ENCODE measurements at regions not wholly inside any gene's neighbourhood (a gene's known extent, or its start where the extent isn't known, plus 50 kb on each side); places are given as distances from the start of the nearest gene placed in this dataset.

- Mint-ChIP-seq H3K4me1 (no peaks in the 10 kb centered on the region), H3K27me3 (no peaks in the 10 kb centered on the region), H3K4me3 (no peak overlapping the region)
These were observed 1815.0 kb downstream of the MRPL39 start for GRCh38 chr21:23792300-23792699.

GRCh38 chr21:23789864-23790263 lies 1817.4 kb downstream of the MRPL39 start:
- Mint-ChIP-seq H3K4me1 (no peaks in the 10 kb centered on the region), H3K27ac (no peak overlapping the region)

More at GRCh38 chr21:23792300-23792699, 1815.0 kb downstream of the MRPL39 start:
- no peak for ATAC-seq (replicated peaks)
- H3K9me3 Mint-ChIP-seq, result no peaks in the 10 kb centered on the region
- H3K27ac Mint-ChIP-seq, result no peak overlapping the region
- no peaks in the 10 kb centered on the region for H3K36me3 Mint-ChIP-seq (ENCODE audit: low read depth)

GRCh38 chr21:23780326-23780725 lies 1827.0 kb downstream of the MRPL39 start:
- Mint-ChIP-seq H3K4me3 (no peak overlapping the region), H3K9me3 (no peaks in the 10 kb centered on the region), H3K27me3 (no peaks in the 10 kb centered on the region), H3K4me1 (no peaks in the 10 kb centered on the region), H3K36me3 (ENCODE audit: low read depth) (no peaks in the 10 kb centered on the region), H3K27ac (no peak overlapping the region)
- ATAC-seq (replicated peaks), result no peak

More at GRCh38 chr21:23789864-23790263, 1817.4 kb downstream of the MRPL39 start:
- no peak for ATAC-seq (replicated peaks)
- no peaks in the 10 kb centered on the region for H3K9me3 Mint-ChIP-seq
- H3K27me3 Mint-ChIP-seq, result no peaks in the 10 kb centered on the region
- H3K4me3 Mint-ChIP-seq, result no peak overlapping the region
- H3K36me3 Mint-ChIP-seq (ENCODE audit: low read depth), result no peaks in the 10 kb centered on the region

- Mint-ChIP-seq H3K36me3 (ENCODE audit: low read depth) (no peaks in the 10 kb centered on the region), H3K9me3 (peaks cover 6% of the 10 kb centered on the region), H3K27me3 (no peaks in the 10 kb centered on the region), H3K4me1 (no peaks in the 10 kb centered on the region), H3K4me3 (no peak overlapping the region), H3K27ac (no peak overlapping the region)
- no peak for ATAC-seq (replicated peaks)
These were observed 1863.5 kb downstream of the MRPL39 start for GRCh38 chr21:23743821-23744220.

- ATAC-seq (replicated peaks), result no peak
- no peaks in the 10 kb centered on the region for H3K36me3 Mint-ChIP-seq (ENCODE audit: low read depth)
These were observed 1866.8 kb downstream of the MRPL39 start for GRCh38 chr21:23740463-23740862.

GRCh38 chr21:23732776-23733175 lies 1874.5 kb downstream of the MRPL39 start:
- H3K27me3 Mint-ChIP-seq, result no peaks in the 10 kb centered on the region
- H3K27ac Mint-ChIP-seq, result no peak overlapping the region
- H3K4me1 Mint-ChIP-seq, result no peaks in the 10 kb centered on the region
- no peaks in the 10 kb centered on the region for H3K36me3 Mint-ChIP-seq (ENCODE audit: low read depth)
- no peak for ATAC-seq (replicated peaks)
- no peak overlapping the region for H3K4me3 Mint-ChIP-seq
- H3K9me3 Mint-ChIP-seq, result no peaks in the 10 kb centered on the region

More at GRCh38 chr21:23740463-23740862, 1866.8 kb downstream of the MRPL39 start:
- H3K27ac Mint-ChIP-seq, result no peak overlapping the region
- H3K9me3 Mint-ChIP-seq, result no peaks in the 10 kb centered on the region
- no peaks in the 10 kb centered on the region for H3K27me3 Mint-ChIP-seq
- no peak overlapping the region for H3K4me3 Mint-ChIP-seq
- H3K4me1 Mint-ChIP-seq, result no peaks in the 10 kb centered on the region

- H3K27me3 Mint-ChIP-seq, result no peaks in the 10 kb centered on the region
- no peak for ATAC-seq (replicated peaks)
- peaks cover 3% of the 10 kb centered on the region for H3K9me3 Mint-ChIP-seq
- no peak overlapping the region for H3K4me3 Mint-ChIP-seq
- H3K27ac Mint-ChIP-seq, result no peak overlapping the region
- no peaks in the 10 kb centered on the region for H3K36me3 Mint-ChIP-seq (ENCODE audit: low read depth)
- H3K4me1 Mint-ChIP-seq, result no peaks in the 10 kb centered on the region
These were observed 1878.0 kb downstream of the MRPL39 start for GRCh38 chr21:23729331-23729730.

GRCh38 chr21:23725576-23725975 lies 1881.7 kb downstream of the MRPL39 start:
- no peaks in the 10 kb centered on the region for H3K4me1 Mint-ChIP-seq
- no peaks in the 10 kb centered on the region for H3K36me3 Mint-ChIP-seq (ENCODE audit: low read depth)
- no peaks in the 10 kb centered on the region for H3K27me3 Mint-ChIP-seq
- H3K9me3 Mint-ChIP-seq, result peaks cover 3% of the 10 kb centered on the region
- no peak overlapping the region for H3K27ac Mint-ChIP-seq
- no peak overlapping the region for H3K4me3 Mint-ChIP-seq
- ATAC-seq (replicated peaks), result no peak

- no peaks in the 10 kb centered on the region for H3K9me3 Mint-ChIP-seq
- H3K27ac Mint-ChIP-seq, result no peak overlapping the region
- no peak for ATAC-seq (replicated peaks)
- no peaks in the 10 kb centered on the region for H3K27me3 Mint-ChIP-seq
- no peaks in the 10 kb centered on the region for H3K4me1 Mint-ChIP-seq
- no peaks in the 10 kb centered on the region for H3K36me3 Mint-ChIP-seq (ENCODE audit: low read depth)
- H3K4me3 Mint-ChIP-seq, result no peak overlapping the region
These were observed 1888.6 kb downstream of the MRPL39 start for GRCh38 chr21:23718446-23719285.

- H3K4me3 Mint-ChIP-seq, result no peak overlapping the region
- H3K9me3 Mint-ChIP-seq, result no peaks in the 10 kb centered on the region
- no peaks in the 10 kb centered on the region for H3K4me1 Mint-ChIP-seq
- no peak overlapping the region for H3K27ac Mint-ChIP-seq
- no peaks in the 10 kb centered on the region for H3K36me3 Mint-ChIP-seq (ENCODE audit: low read depth)
- no peak for ATAC-seq (replicated peaks)
- no peaks in the 10 kb centered on the region for H3K27me3 Mint-ChIP-seq
These were observed 1895.1 kb downstream of the MRPL39 start for GRCh38 chr21:23712166-23712565.

GRCh38 chr21:23706431-23706830 lies 1900.8 kb downstream of the MRPL39 start:
- Mint-ChIP-seq H3K4me1 (no peaks in the 10 kb centered on the region), H3K4me3 (no peak overlapping the region), H3K9me3 (peaks cover 5% of the 10 kb centered on the region), H3K27me3 (peaks cover 4% of the 10 kb centered on the region), H3K36me3 (ENCODE audit: low read depth) (no peaks in the 10 kb centered on the region), H3K27ac (no peak overlapping the region)
- no peak for ATAC-seq (replicated peaks)

GRCh38 chr21:23699402-23699801 lies 1907.9 kb downstream of the MRPL39 start:
- H3K9me3 Mint-ChIP-seq, result peaks cover 14% of the 10 kb centered on the region
- no peak overlapping the region for H3K4me3 Mint-ChIP-seq
- H3K4me1 Mint-ChIP-seq, result no peaks in the 10 kb centered on the region
- H3K27me3 Mint-ChIP-seq, result peaks cover 4% of the 10 kb centered on the region
- no peaks in the 10 kb centered on the region for H3K36me3 Mint-ChIP-seq (ENCODE audit: low read depth)
- no peak overlapping the region for H3K27ac Mint-ChIP-seq
- ATAC-seq (replicated peaks), result no peak

- Mint-ChIP-seq H3K27me3 (peaks cover 4% of the 10 kb centered on the region), H3K4me3 (no peak overlapping the region), H3K36me3 (ENCODE audit: low read depth) (no peaks in the 10 kb centered on the region), H3K9me3 (peaks cover 14% of the 10 kb centered on the region), H3K27ac (no peak overlapping the region), H3K4me1 (no peaks in the 10 kb centered on the region)
- no peak for ATAC-seq (replicated peaks)
These were observed 1908.7 kb downstream of the MRPL39 start for GRCh38 chr21:23698619-23699018.

GRCh38 chr21:23695443-23695842 lies 1911.8 kb downstream of the MRPL39 start:
- H3K9me3 Mint-ChIP-seq, result peaks cover 6% of the 10 kb centered on the region

GRCh38 chr21:23694390-23694789 lies 1912.9 kb downstream of the MRPL39 start:
- Mint-ChIP-seq H3K27ac (no peak overlapping the region), H3K9me3 (peaks cover 2% of the 10 kb centered on the region), H3K36me3 (ENCODE audit: low read depth) (no peaks in the 10 kb centered on the region), H3K4me3 (no peak overlapping the region), H3K27me3 (no peaks in the 10 kb centered on the region), H3K4me1 (no peaks in the 10 kb centered on the region)
- no peak for ATAC-seq (replicated peaks)

More at GRCh38 chr21:23695443-23695842, 1911.8 kb downstream of the MRPL39 start:
- Mint-ChIP-seq H3K4me1 (no peaks in the 10 kb centered on the region), H3K4me3 (no peak overlapping the region), H3K27me3 (no peaks in the 10 kb centered on the region), H3K27ac (no peak overlapping the region), H3K36me3 (ENCODE audit: low read depth) (no peaks in the 10 kb centered on the region)
- ATAC-seq (replicated peaks), result no peak
